ENCODE measurements at regions not wholly inside any gene's neighbourhood (a gene's known extent, or its start where the extent isn't known, plus 50 kb on each side); places are given as distances from the start of the nearest gene placed in this dataset.

DNA sequence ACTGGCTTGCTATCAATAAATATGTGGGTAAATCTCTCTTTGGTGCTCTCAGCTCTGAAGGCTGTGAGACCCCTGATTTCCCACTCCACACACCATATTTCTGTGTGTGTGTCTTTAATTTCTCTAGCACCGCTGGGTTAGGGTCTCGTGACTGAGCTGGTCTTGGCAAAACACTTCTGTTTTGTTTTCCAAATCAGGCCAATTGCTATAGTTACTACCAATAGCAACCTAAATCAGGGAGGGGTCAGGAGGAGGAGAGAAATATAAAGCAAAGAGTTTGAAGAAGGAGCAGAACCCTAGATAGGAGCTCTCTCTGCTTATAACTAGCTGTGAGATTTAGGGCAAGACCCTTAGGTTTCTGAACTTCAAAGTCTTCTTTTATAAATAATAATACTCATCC, 250.5 kb upstream of the IGFBP7 start:
- ATAC-seq (no peak), DNase-seq (no peak)
- Histone ChIP-seq H3K36me3 (ENCODE audit: control insufficient read depth, insufficient read depth, low read length) (no peaks in the 10 kb centered on the region), H3K4me1 (ENCODE audit: control insufficient read depth, insufficient read depth, low read length) (no peaks in the 10 kb centered on the region), H3K9me3 (ENCODE audit: control insufficient read depth, insufficient read depth, low read length) (no peaks in the 10 kb centered on the region), H3K4me3 (ENCODE audit: low read length) (no peak overlapping the region), H3K27me3 (ENCODE audit: control insufficient read depth, insufficient read depth, low read length) (no peaks in the 10 kb centered on the region), H3K27ac (ENCODE audit: low read length) (no peak overlapping the region)
- Mint-ChIP-seq H3K4me3 (no peak overlapping the region), H3K9me3 (no peaks in the 10 kb centered on the region), H3K27ac (no peak overlapping the region), H3K4me1 (no peaks in the 10 kb centered on the region), H3K36me3 (no peaks in the 10 kb centered on the region), H3K27me3 (ENCODE audit: low read depth in 2 of 2) (peaks cover 0 to 5% of the 10 kb centered on the region in 2 donors)
- intact Hi-C loops (cut with micrococcal nuclease): no loop called here
- TF ChIP-seq, protein P1, sequence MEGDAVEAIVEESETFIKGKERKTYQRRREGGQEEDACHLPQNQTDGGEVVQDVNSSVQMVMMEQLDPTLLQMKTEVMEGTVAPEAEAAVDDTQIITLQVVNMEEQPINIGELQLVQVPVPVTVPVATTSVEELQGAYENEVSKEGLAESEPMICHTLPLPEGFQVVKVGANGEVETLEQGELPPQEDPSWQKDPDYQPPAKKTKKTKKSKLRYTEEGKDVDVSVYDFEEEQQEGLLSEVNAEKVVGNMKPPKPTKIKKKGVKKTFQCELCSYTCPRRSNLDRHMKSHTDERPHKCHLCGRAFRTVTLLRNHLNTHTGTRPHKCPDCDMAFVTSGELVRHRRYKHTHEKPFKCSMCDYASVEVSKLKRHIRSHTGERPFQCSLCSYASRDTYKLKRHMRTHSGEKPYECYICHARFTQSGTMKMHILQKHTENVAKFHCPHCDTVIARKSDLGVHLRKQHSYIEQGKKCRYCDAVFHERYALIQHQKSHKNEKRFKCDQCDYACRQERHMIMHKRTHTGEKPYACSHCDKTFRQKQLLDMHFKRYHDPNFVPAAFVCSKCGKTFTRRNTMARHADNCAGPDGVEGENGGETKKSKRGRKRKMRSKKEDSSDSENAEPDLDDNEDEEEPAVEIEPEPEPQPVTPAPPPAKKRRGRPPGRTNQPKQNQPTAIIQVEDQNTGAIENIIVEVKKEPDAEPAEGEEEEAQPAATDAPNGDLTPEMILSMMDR (IDR thresholded peaks at IDR 0.05): no peak
- 100% methylated on average over 2 of the region's 2 CpGs for WGBS (ENCODE audit: insufficient coverage)

DNA sequence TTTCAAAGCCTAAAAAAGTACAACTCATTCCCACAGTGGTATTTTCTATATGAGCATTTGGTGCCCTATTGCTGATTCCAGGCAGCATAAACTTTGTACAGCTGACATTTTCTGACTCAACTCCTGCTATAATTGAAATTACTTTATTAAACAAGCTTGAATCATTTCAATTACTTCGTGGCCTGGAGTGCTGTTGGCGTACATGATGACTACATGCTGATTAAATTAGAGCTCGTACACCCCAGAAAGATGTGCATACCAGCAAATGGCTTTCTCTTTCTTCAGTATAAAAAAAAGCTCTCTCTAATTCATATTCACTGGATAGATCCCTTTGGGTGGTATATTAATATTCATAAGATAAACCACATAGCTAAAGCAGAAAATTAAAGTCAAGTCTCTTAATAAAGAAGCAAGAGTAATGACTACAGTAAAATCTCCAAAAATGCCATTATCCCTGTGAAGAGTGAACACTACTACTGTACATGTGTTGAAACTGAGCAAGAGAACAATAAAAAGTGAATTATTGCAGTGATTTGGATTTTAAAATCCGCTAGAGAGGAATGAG, 245.0 kb upstream of the IGFBP7 start:
- H3K36me3 ChIP-seq (ENCODE audit: control insufficient read depth, insufficient read depth, low read length): no peaks in the 10 kb centered on the region
- Mint-ChIP-seq H3K27ac (no peak overlapping the region), H3K4me1 (no peaks in the 10 kb centered on the region), H3K9me3 (no peaks in the 10 kb centered on the region), H3K36me3 (no peaks in the 10 kb centered on the region), H3K4me3 (no peak overlapping the region), H3K27me3 (ENCODE audit: low read depth in 2 of 2) (peaks cover 0 to 10% of the 10 kb centered on the region in 2 donors)
- ATAC-seq (no peak), DNase-seq (no peak)
- WGBS (ENCODE audit: insufficient coverage): 74% methylated on average over 4 of the region's 4 CpGs
- no peaks in the 10 kb centered on the region for H3K27me3 ChIP-seq (ENCODE audit: control insufficient read depth, insufficient read depth, low read length)
- H3K4me1 ChIP-seq (ENCODE audit: control insufficient read depth, insufficient read depth, low read length): no peaks in the 10 kb centered on the region
- TF ChIP-seq, protein P1 (IDR thresholded peaks at IDR 0.05): no peak
- intact Hi-C loops (cut with micrococcal nuclease): no loop called here
- H3K4me3 ChIP-seq (ENCODE audit: low read length): no peak overlapping the region
- H3K27ac ChIP-seq (ENCODE audit: low read length): no peak overlapping the region
- no peaks in the 10 kb centered on the region for H3K9me3 ChIP-seq (ENCODE audit: control insufficient read depth, insufficient read depth, low read length)

DNA sequence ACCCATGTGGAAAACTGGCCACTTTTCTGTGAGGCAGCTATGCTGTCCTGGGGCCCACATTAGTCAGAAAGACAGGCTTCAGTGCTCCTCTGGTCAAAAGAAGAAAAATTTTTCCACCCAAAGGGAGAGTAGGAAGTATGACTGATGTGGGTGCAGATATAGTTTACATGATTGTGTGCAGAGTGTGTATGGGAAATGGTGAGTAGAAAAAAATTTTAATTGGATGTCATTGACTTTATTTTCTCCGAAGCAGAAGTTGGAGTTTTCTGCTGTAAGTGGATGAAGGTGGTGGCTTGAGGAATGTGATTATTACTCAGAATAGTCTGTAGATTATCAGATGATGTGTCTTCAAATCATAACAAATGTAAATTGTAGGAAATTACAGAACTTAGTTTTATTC, 241.5 kb upstream of the IGFBP7 start:
- Mint-ChIP-seq H3K9me3 (no peaks in the 10 kb centered on the region), H3K4me1 (no peaks in the 10 kb centered on the region), H3K27ac (no peak overlapping the region), H3K27me3 (ENCODE audit: low read depth in 2 of 2) (peaks cover 0 to 5% of the 10 kb centered on the region in 2 donors), H3K36me3 (no peaks in the 10 kb centered on the region), H3K4me3 (no peak overlapping the region)
- Histone ChIP-seq H3K36me3 (ENCODE audit: control insufficient read depth, insufficient read depth, low read length) (no peaks in the 10 kb centered on the region), H3K4me3 (ENCODE audit: low read length) (no peak overlapping the region), H3K27me3 (ENCODE audit: control insufficient read depth, insufficient read depth, low read length) (no peaks in the 10 kb centered on the region), H3K27ac (ENCODE audit: low read length) (no peak overlapping the region), H3K9me3 (ENCODE audit: control insufficient read depth, insufficient read depth, low read length) (no peaks in the 10 kb centered on the region), H3K4me1 (ENCODE audit: control insufficient read depth, insufficient read depth, low read length) (no peaks in the 10 kb centered on the region)
- TF ChIP-seq, protein P1 (IDR thresholded peaks at IDR 0.05): no peak
- no peak for ATAC-seq
- intact Hi-C loops (cut with micrococcal nuclease): no loop called here
- WGBS (ENCODE audit: insufficient coverage): 100% methylated on average over 1 of the region's 1 CpG
- DNase-seq: no peak

DNA sequence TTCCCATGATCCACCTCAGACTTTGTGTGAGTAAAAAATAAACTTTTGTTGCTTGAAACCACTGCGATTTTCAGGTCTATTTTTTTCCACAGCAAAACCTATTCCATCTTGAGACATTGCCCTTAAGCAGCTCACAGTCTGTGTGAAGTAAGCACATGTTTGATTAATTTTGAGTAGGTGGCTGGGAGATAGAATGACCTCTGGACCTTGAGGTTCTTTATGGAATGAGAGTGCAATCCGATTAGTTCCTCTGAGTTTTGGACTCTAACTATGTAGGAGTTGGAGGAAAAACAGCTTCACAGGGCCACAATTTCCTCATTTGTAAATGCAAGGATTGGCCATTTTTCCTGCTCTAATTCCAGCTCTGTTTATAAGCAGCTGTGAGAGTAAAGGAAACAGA, 234.1 kb upstream of the IGFBP7 start:
- Mint-ChIP-seq H3K27me3 (ENCODE audit: low read depth in 2 of 2) (no peaks in the 10 kb centered on the region), H3K4me1 (no peaks in the 10 kb centered on the region), H3K9me3 (peaks cover 0 to 2% of the 10 kb centered on the region in 2 donors), H3K27ac (no peak overlapping the region), H3K4me3 (no peak overlapping the region), H3K36me3 (no peaks in the 10 kb centered on the region)
- no peaks in the 10 kb centered on the region for H3K4me1 ChIP-seq (ENCODE audit: control insufficient read depth, insufficient read depth, low read length)
- intact Hi-C loops (cut with micrococcal nuclease): no loop called here
- TF ChIP-seq, protein P1 (IDR thresholded peaks at IDR 0.05): no peak
- H3K27ac ChIP-seq (ENCODE audit: low read length): no peak overlapping the region
- no peaks in the 10 kb centered on the region for H3K27me3 ChIP-seq (ENCODE audit: control insufficient read depth, insufficient read depth, low read length)
- H3K9me3 ChIP-seq (ENCODE audit: control insufficient read depth, insufficient read depth, low read length): no peaks in the 10 kb centered on the region
- DNase-seq (no peak), ATAC-seq (no peak)
- H3K4me3 ChIP-seq (ENCODE audit: low read length): no peak overlapping the region
- H3K36me3 ChIP-seq (ENCODE audit: control insufficient read depth, insufficient read depth, low read length): no peaks in the 10 kb centered on the region
- 80% methylated on average over 2 of the region's 2 CpGs for WGBS (ENCODE audit: insufficient coverage)

Measured in natural killer cell (primary cell).